IMR-90 (cell line): ENCODE measurements at regions not wholly inside any gene's neighbourhood (a gene's known extent, or its start where the extent isn't known, plus 50 kb on each side); places are given as distances from the start of the nearest gene placed in this dataset.

Experiments
- ATAC-seq: fragments of 200-7000 bp; cut with Tn5 transposase; 2 replicates; pipeline ENCODE4 v1.9.1; 2020; ENCODE audit warnings: low read depth, mild to moderate bottlenecking, moderate library complexity
- BruUV-seq: library from RNA; stranded (reverse); fragments of 400-500 nt; replicated peaks from 2 replicates; lab custom pipeline; 2021; lab: Mats Ljungman, UMichigan
- CTCF ChIA-PET: fragments of 300-600 bp; formaldehyde crosslinking; extraction: SDS; loops from one replicate; lab custom pipeline; 2021; ENCODE audit warnings: antibody characterized with exemption; lab: Yijun Ruan, JAX
- POLR2A ChIA-PET: fragments of 300-600 bp; sonication (Branson Sonifier 250); formaldehyde crosslinking; loops from one replicate; lab custom pipeline; 2022; ENCODE audit warnings: antibody characterized with exemption; ENCODE audit not compliant: unreplicated experiment; lab: Charles Lee
- DNase-seq: peaks from one replicate; pipeline ENCODE4 v3.0.0; 2013
- H2AFZ ChIP-seq: replicated peaks from 2 replicates; pipeline ENCODE3; 2013; ENCODE audit warnings: low read length, mild to moderate bottlenecking; ENCODE audit not compliant: poor library complexity
- H2AK5ac ChIP-seq: 2 replicates; pipeline ENCODE4 v1.6.1; 2013; ENCODE audit warnings: low read depth, low read length, inconsistent platforms
- H2AK9ac ChIP-seq: replicated peaks from 2 replicates; pipeline ENCODE3; 2013; ENCODE audit warnings: mild to moderate bottlenecking, low read depth, low read length, moderate library complexity; ENCODE audit not compliant: poor library complexity
- H2BK120ac ChIP-seq: 2 replicates; pipeline ENCODE4 v1.6.1; 2013; ENCODE audit warnings: low read depth, low read length, inconsistent platforms
- H2BK15ac ChIP-seq: 3 replicates; pipeline ENCODE4 v1.6.1; 2013; ENCODE audit warnings: low read depth, low read length, inconsistent platforms
- H2BK20ac ChIP-seq: 2 replicates; pipeline ENCODE4 v1.6.1; 2013; ENCODE audit warnings: low read depth, mild to moderate bottlenecking, inconsistent platforms, low read length, moderate library complexity
- H2BK5ac ChIP-seq: 2 replicates; pipeline ENCODE4 v1.6.1; 2013; ENCODE audit warnings: mild to moderate bottlenecking, low read depth, low read length, inconsistent platforms; ENCODE audit not compliant: poor library complexity, severe bottlenecking
- H3K14ac ChIP-seq: replicated peaks from 2 replicates; pipeline ENCODE4 v1.6.1; 2013; ENCODE audit warnings: low read depth, low read length, inconsistent platforms
- H3K18ac ChIP-seq: 2 replicates; pipeline ENCODE4 v1.6.1; 2013; ENCODE audit warnings: low read depth, low read length, control low read depth
- H3K23ac ChIP-seq: 2 replicates; pipeline ENCODE4 v1.6.1; 2013; ENCODE audit warnings: low read depth, low read length, inconsistent platforms
- H3K27ac ChIP-seq: 2 replicates; pipeline ENCODE4 v1.5.1; 2013; ENCODE audit warnings: mild to moderate bottlenecking, control low read depth, low read length; ENCODE audit not compliant: insufficient read depth
- H3K27me3 ChIP-seq: 2 replicates; pipeline ENCODE4 v1.6.1; 2013; ENCODE audit warnings: low read length; ENCODE audit not compliant: control insufficient read depth, insufficient read depth
- H3K36me3 ChIP-seq: 2 replicates; pipeline ENCODE4 v1.6.1; 2013; ENCODE audit warnings: low read length, mixed read lengths; ENCODE audit not compliant: control insufficient read depth, insufficient read depth
- H3K4ac ChIP-seq: 2 replicates; pipeline ENCODE4 v1.6.1; 2013; ENCODE audit warnings: low read depth, low read length, inconsistent platforms
- H3K4me1 ChIP-seq: 2 replicates; pipeline ENCODE4 v1.6.1; 2013; ENCODE audit warnings: low read length, mixed read lengths; ENCODE audit not compliant: control insufficient read depth, insufficient read depth
- H3K4me2 ChIP-seq: 2 replicates; pipeline ENCODE4 v1.6.1; 2013; ENCODE audit warnings: low read depth, mild to moderate bottlenecking, control low read depth, low read length, moderate library complexity
- H3K4me3 ChIP-seq: 2 replicates; pipeline ENCODE4 v1.5.1; 2013; ENCODE audit warnings: low read depth, mild to moderate bottlenecking, control low read depth, low read length, moderate library complexity; ENCODE audit not compliant: insufficient read depth
- H3K56ac ChIP-seq: 2 replicates; pipeline ENCODE4 v1.6.1; 2013; ENCODE audit warnings: low read length, inconsistent platforms; ENCODE audit not compliant: insufficient read depth; ENCODE audit errors: extremely low read depth
- H3K79me1 ChIP-seq, 2 experiments: 2 replicates each; pipeline ENCODE4 v1.6.1; 2013; ENCODE audit warnings: low read length in 2 of 2, inconsistent platforms in 1 of 2, low read depth in 1 of 2
- H3K9ac ChIP-seq: 2 replicates; pipeline ENCODE4 v1.6.1; 2013; ENCODE audit warnings: low read depth, low read length, control low read depth
- H3K9me1 ChIP-seq: 2 replicates; pipeline ENCODE4 v1.6.1; 2013; ENCODE audit warnings: low read length, inconsistent platforms; ENCODE audit not compliant: insufficient read depth
- H3K9me3 ChIP-seq: 2 replicates; pipeline ENCODE4 v1.6.1; 2013; ENCODE audit warnings: low read length; ENCODE audit not compliant: control insufficient read depth, insufficient read depth
- H4K20me1 ChIP-seq: 2 replicates; pipeline ENCODE4 v1.6.1; 2013; ENCODE audit warnings: low read length, inconsistent platforms; ENCODE audit not compliant: insufficient read depth
- H4K5ac ChIP-seq: 2 replicates; pipeline ENCODE4 v1.6.1; 2013; ENCODE audit warnings: mild to moderate bottlenecking, low read depth, low read length, control low read depth
- H4K8ac ChIP-seq, 2 experiments: 2 replicates each; pipeline ENCODE4 v1.6.1; 2013; ENCODE audit warnings: low read depth in 2 of 2, low read length in 2 of 2, control low read depth in 1 of 2, inconsistent platforms in 1 of 2
- H4K91ac ChIP-seq: 2 replicates; pipeline ENCODE4 v1.6.1; 2013; ENCODE audit warnings: low read depth, low read length, inconsistent platforms; ENCODE audit not compliant: insufficient read depth
- BHLHE40 ChIP-seq: fragments of 150-350 bp; IDR thresholded peaks from 2 replicates; pipeline ENCODE4 v1.6.1; 2016; ENCODE audit warnings: mild to moderate bottlenecking, low read depth, low read length
- CEBPB ChIP-seq: IDR thresholded peaks from 2 replicates; pipeline ENCODE4 v1.6.1; 2012; ENCODE audit warnings: low read depth, low read length, improper control_type of control experiment
- CHD1 ChIP-seq: IDR thresholded peaks from 2 replicates; pipeline ENCODE4 v1.6.1; 2012; ENCODE audit warnings: low read depth, low read length, improper control_type of control experiment
- CTCF ChIP-seq: conservative IDR thresholded peaks from 2 replicates; pipeline ENCODE4 v1.5.1; 2012; ENCODE audit warnings: mild to moderate bottlenecking, low read depth, low read length, improper control_type of control experiment
- ELK1 ChIP-seq: fragments of 150-350 bp; IDR thresholded peaks from 2 replicates; pipeline ENCODE4 v1.6.1; 2016; ENCODE audit warnings: low read depth, mild to moderate bottlenecking, low read length, moderate library complexity, borderline replicate concordance
- FOS ChIP-seq: fragments of 150-350 bp; IDR thresholded peaks from 2 replicates; pipeline ENCODE4 v1.6.1; 2016; ENCODE audit warnings: low read depth, low read length
- MAFK ChIP-seq: IDR thresholded peaks from 2 replicates; pipeline ENCODE4 v1.6.1; 2012; ENCODE audit warnings: low read depth, low read length, improper control_type of control experiment
- MAZ ChIP-seq: IDR thresholded peaks from 2 replicates; pipeline ENCODE4 v1.6.1; 2012; ENCODE audit warnings: low read depth, mild to moderate bottlenecking, low read length, improper control_type of control experiment, moderate library complexity, borderline replicate concordance
- MXI1 ChIP-seq: IDR thresholded peaks from 2 replicates; pipeline ENCODE4 v1.6.1; 2012; ENCODE audit warnings: low read depth, mild to moderate bottlenecking, low read length, moderate library complexity, borderline replicate concordance
- POLR2A ChIP-seq: IDR thresholded peaks from 2 replicates; pipeline ENCODE4 v1.6.1; 2012; ENCODE audit warnings: mild to moderate bottlenecking, low read depth, low read length
- RAD21 ChIP-seq: IDR thresholded peaks from 2 replicates; pipeline ENCODE4 v1.6.1; 2012; ENCODE audit warnings: low read length, improper control_type of control experiment
- RCOR1 ChIP-seq: IDR thresholded peaks from 2 replicates; pipeline ENCODE4 v1.6.1; 2012; ENCODE audit warnings: mild to moderate bottlenecking, low read length, improper control_type of control experiment; ENCODE audit not compliant: insufficient replicate concordance
- RFX5 ChIP-seq: IDR thresholded peaks from 2 replicates; pipeline ENCODE4 v1.8.0; 2012; ENCODE audit warnings: low read depth, mild to moderate bottlenecking, low read length, moderate library complexity
- SMC3 ChIP-seq: fragments of 150-350 bp; IDR thresholded peaks from 2 replicates; pipeline ENCODE4 v1.6.1; 2016; ENCODE audit warnings: low read depth, mild to moderate bottlenecking, antibody characterized with exemption, low read length, moderate library complexity
- USF2 ChIP-seq: fragments of 150-350 bp; IDR thresholded peaks from 2 replicates; pipeline ENCODE4 v1.6.1; 2017; ENCODE audit warnings: mild to moderate bottlenecking, antibody characterized with exemption, low read length, low read depth
- WGBS, 2 experiments: methylation state at CpG; one replicate each; pipeline versions ENCODE4 v1.1.5 to v1.1.7; 2013; ENCODE audit warnings: missing lambda C conversion rate in 2 of 2; ENCODE audit not compliant: insufficient read length in 1 of 2; ENCODE audit errors: extremely low coverage in 2 of 2; 5-methylcytosine and 5-hydroxymethylcytosine counted together
- dilution Hi-C: fragments of 300-500 bp; cut with HindIII; formaldehyde crosslinking; loops from one replicate; pipeline ENCODE4 v1.14.3; 2018; ENCODE audit warnings: low sequenced_read_pairs; ENCODE audit not compliant: unreplicated experiment
- in situ Hi-C: fragments of 300-500 bp; cut with MboI; formaldehyde crosslinking; loops from 3 replicates; pipeline ENCODE4 v1.14.3; 2019; ENCODE audit warnings: low sequenced_read_pairs, inconsistent platforms, mixed read lengths
- intact Hi-C: fragments of 100-400 bp; cut with micrococcal nuclease; formaldehyde crosslinking; loops from 2 replicates; pipeline ENCODE4 v1.10.0; 2022

DNA sequence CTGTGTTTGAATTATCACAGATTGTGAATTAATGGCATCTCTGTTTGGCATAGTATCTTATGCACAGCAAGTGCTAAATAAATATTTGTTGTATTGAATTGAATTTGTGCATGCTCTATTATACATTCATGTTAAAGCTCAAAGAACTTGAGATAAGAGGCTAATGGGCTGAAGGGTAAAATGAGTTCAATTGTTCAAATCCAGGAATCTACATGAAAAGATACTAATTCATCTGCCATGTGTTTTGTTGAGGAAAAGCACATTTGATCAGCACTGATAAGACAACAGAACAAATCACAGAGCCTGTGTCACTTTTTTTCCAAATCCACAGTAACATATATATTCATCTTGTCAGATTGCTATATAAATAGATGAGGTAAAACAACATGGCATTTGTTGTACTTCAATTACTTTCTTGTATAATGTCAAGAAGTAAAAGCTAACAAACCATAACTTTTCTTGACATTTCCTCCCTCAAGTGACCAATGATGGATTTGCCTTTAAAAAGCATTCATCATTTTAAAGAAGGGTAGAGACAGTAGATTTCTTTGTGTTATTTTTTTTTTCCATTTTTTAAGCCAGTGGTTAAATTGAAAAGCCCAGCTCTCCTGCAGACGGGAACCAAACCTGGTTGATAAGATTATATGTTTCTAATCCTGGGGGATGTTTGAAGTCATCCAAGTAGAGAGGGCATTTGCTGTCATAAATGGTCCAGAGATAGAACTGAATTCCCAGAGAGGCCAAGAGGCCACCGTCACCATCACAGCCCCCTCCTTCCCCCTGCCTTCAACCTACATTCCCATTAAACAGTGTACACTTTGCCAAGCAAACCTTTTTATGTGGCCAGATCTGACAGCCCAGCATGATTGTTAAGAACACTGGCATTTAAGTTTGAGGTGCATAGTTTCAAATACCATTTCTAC, 123.0 kb downstream of the CHD9NB start:
- H3K18ac ChIP-seq = no peak overlapping the region
- H4K8ac ChIP-seq = no peak overlapping the region
- H3K4me3 ChIP-seq = no peak overlapping the region
- no peak overlapping the region for H2AK5ac ChIP-seq
- no peak overlapping the region for H3K14ac ChIP-seq
- no peaks in the 10 kb centered on the region for H3K9me1 ChIP-seq
- H2BK15ac ChIP-seq = no peak overlapping the region
- DNase-seq = no peak
- no TSS peak for BruUV-seq
- H3K36me3 ChIP-seq = no peaks in the 10 kb centered on the region
- no peak for ATAC-seq
- no peaks in the 10 kb centered on the region for H4K20me1 ChIP-seq
- H3K23ac ChIP-seq = no peak overlapping the region
- WGBS, 2 experiments = no CpG with 5 or more reads among the region's 2 CpGs
- H3K79me1 ChIP-seq = no peaks in the 10 kb centered on the region
- ChIA-PET POLR2A (no interaction called here), CTCF (no interaction called here)
- H3K27me3 ChIP-seq = no peaks in the 10 kb centered on the region
- H3K9me3 ChIP-seq = no peaks in the 10 kb centered on the region
- no peak overlapping the region for H3K56ac ChIP-seq
- no peak overlapping the region for H3K9ac ChIP-seq
- no peak overlapping the region for H3K27ac ChIP-seq
- dilution Hi-C loops (no loop called here), in situ Hi-C loops (no loop called here), intact Hi-C loops (no loop called here)
- no peaks in the 10 kb centered on the region for H3K4me1 ChIP-seq
- H3K4ac ChIP-seq = no peak overlapping the region
- H2AK9ac ChIP-seq = no peak overlapping the region
- no peak overlapping the region for H2BK5ac ChIP-seq
- H4K5ac ChIP-seq = no peak overlapping the region
- H2BK120ac ChIP-seq = no peak overlapping the region
- no peak overlapping the region for H4K91ac ChIP-seq
- H2AFZ ChIP-seq = no peak overlapping the region
- no peak overlapping the region for H2BK20ac ChIP-seq
- no peak overlapping the region for H3K4me2 ChIP-seq
- TF ChIP-seq SMC3 (no peak), RFX5 (no peak), FOS (no peak), CTCF (no peak), ELK1 (no peak), CEBPB (no peak), CHD1 (no peak), POLR2A (no peak), MAZ (no peak), RAD21 (no peak), BHLHE40 (no peak), MAFK (no peak), MXI1 (no peak), USF2 (no peak), RCOR1 (no peak)
